ENCODE measurements at regions not wholly inside any gene's neighbourhood (a gene's known extent, or its start where the extent isn't known, plus 50 kb on each side); places are given as distances from the start of the nearest gene placed in this dataset.

DNA sequence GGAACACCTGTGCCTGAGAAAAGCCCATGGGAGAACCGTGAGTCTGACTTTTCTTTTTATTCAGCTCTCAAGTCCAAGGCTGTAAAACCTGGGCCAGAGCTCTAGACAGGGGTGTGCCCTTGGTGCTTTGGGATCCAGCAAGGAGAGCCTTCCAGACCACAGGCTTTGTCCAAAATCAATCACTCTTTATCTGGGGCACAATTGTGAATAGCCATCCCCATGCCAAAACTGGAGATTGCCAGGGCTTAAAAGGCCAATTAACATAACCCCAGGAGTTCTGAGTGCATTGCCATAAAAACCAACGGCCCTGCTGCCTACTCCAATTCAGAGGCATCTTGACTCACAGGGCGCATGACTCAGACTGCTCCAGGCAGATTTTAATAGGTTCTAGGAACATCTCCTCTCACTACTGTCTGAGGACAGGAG lies 391.8 kb downstream of the ARHGEF28 start:
- TF ChIP-seq, protein P1, sequence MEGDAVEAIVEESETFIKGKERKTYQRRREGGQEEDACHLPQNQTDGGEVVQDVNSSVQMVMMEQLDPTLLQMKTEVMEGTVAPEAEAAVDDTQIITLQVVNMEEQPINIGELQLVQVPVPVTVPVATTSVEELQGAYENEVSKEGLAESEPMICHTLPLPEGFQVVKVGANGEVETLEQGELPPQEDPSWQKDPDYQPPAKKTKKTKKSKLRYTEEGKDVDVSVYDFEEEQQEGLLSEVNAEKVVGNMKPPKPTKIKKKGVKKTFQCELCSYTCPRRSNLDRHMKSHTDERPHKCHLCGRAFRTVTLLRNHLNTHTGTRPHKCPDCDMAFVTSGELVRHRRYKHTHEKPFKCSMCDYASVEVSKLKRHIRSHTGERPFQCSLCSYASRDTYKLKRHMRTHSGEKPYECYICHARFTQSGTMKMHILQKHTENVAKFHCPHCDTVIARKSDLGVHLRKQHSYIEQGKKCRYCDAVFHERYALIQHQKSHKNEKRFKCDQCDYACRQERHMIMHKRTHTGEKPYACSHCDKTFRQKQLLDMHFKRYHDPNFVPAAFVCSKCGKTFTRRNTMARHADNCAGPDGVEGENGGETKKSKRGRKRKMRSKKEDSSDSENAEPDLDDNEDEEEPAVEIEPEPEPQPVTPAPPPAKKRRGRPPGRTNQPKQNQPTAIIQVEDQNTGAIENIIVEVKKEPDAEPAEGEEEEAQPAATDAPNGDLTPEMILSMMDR (IDR thresholded peaks at IDR 0.05), result no peak
- Histone ChIP-seq H3K4me1 (ENCODE audit: low read depth) (no peaks in the 10 kb centered on the region), H3K36me3 (ENCODE audit: low read depth) (no peaks in the 10 kb centered on the region), H3K9me3 (no peaks in the 10 kb centered on the region), H3K4me3 (no peak overlapping the region)
- intact Hi-C loops (cut with DNase I, micrococcal nuclease), result no loop called here
- peak; percentile 65 for ATAC-seq
- no peak for DNase-seq

DNA sequence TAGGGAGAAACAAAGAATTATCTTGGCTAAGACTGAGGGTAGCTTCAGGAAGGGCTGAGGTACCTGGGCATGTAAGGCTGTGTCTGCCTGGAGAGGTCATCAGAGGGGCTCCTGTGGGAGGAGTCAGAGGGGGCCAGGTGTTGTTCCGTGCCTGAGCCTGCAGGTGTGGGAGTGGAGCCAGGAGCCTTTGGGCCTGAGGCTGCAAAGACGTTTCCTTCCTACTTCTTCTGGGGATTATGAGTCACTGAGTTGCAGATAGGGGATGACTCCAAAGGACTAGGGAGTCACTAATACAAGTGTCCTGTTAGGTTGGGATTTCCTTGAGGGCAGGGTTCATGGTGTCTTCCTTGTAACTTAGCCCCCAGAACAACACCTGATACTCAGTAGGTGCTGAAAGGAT lies 391.1 kb downstream of the ARHGEF28 start:
- TF ChIP-seq, protein P1 (IDR thresholded peaks at IDR 0.05), result no peak
- Histone ChIP-seq H3K9me3 (no peaks in the 10 kb centered on the region), H3K4me1 (ENCODE audit: low read depth) (no peaks in the 10 kb centered on the region), H3K4me3 (no peak overlapping the region), H3K36me3 (ENCODE audit: low read depth) (no peaks in the 10 kb centered on the region)
- no peak for DNase-seq
- intact Hi-C loops (cut with DNase I, micrococcal nuclease), result no loop called here
- ATAC-seq, result peak; percentile 44

DNA sequence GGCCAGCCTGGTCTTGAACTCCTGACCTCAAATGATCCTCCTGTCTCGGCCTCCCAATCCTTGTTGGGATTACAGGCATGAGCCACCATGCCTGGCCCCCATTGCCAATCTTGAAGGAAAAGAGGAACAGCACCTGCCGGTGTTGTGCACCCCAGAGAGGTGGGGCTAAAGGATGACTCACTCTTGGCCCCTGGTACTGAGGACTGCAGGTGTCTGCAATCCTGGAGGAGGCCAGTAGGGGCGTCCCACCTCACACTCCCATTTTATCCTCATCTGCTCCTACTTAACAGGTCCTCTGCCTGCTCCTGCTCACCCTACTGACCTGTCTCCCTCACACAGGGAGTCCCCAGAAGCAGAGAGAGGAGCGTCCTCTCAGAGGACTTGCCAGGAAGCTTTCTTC lies 390.4 kb downstream of the ARHGEF28 start:
- ATAC-seq, result peak; percentile 43
- H3K9me3 ChIP-seq, result no peaks in the 10 kb centered on the region
- no peak for DNase-seq
- H3K4me1 ChIP-seq (ENCODE audit: low read depth), result no peaks in the 10 kb centered on the region
- H3K36me3 ChIP-seq (ENCODE audit: low read depth), result no peaks in the 10 kb centered on the region
- H3K4me3 ChIP-seq, result no peak overlapping the region
- TF ChIP-seq, protein P1 (IDR thresholded peaks at IDR 0.05), result no peak
- intact Hi-C loops (cut with DNase I, micrococcal nuclease), result no loop called here

DNA sequence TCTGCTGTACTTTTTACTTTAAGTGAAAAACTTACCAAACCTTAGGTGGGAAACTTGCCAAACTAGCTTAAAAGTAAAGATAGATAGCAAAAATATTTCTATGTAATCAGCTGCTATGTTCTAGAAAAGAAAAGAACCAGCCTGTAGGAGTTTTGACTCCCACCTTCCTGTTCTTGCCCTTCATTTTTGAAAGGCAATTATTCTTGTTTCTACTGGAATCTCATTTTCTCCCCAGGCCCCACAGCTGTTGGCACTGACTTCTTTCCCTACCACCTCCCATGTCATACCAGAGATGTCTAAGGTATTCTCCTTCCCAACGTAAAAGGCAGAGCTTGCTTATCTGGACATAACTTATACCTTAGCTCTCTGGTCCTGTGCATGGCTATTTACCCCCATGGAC lies 389.7 kb downstream of the ARHGEF28 start:
- intact Hi-C loops (cut with DNase I, micrococcal nuclease), result no loop called here
- Histone ChIP-seq H3K4me1 (ENCODE audit: low read depth) (no peaks in the 10 kb centered on the region), H3K4me3 (no peak overlapping the region), H3K9me3 (no peaks in the 10 kb centered on the region), H3K36me3 (ENCODE audit: low read depth) (no peaks in the 10 kb centered on the region)
- DNase-seq (no peak), ATAC-seq (no peak)
- TF ChIP-seq, protein P1 (IDR thresholded peaks at IDR 0.05), result no peak

DNA sequence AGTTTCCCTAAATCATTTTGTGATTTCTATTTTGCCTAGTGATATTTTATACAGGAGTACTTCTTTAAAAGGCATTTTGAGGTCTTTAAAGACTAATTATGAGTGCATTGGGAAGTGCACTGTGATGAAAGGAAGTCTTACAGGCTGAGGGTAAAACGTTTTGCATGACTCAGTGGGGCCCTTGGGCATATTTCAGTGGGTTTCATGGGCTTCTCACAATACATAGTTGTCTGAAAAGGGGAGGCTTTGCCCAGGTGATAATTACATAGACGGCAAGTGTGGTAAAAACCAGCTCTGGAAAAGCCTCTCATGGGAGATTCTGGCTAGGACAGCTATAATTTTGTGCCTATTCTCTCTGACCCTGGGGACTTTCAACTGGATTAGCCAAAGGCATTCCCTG lies 387.2 kb downstream of the ARHGEF28 start:
- H3K36me3 ChIP-seq (ENCODE audit: low read depth), result no peaks in the 10 kb centered on the region
- no peaks in the 10 kb centered on the region for H3K4me1 ChIP-seq (ENCODE audit: low read depth)
- no peaks in the 10 kb centered on the region for H3K9me3 ChIP-seq
- TF ChIP-seq, protein P1 (IDR thresholded peaks at IDR 0.05), result no peak
- DNase-seq (no peak), ATAC-seq (no peak)
- intact Hi-C loops (cut with DNase I, micrococcal nuclease), result no loop called here
- no peak overlapping the region for H3K4me3 ChIP-seq

DNA sequence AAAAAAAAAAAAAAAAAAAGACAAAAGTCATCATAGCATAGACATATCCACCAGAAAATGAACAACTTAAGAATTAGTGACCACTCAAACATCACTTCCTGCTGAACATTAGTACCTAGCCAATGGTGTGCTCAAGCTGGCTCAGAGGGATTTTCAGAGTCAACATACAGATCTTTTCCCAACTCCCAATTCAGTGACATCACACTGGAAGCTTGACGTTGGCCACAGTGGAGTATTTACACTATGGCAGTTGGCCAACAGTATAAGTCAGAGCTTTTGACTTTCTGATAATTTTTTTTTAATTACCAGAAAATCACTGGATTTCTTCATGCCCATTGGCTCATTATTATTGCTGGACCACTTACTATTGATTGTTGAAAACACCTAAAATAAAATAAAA lies 383.5 kb downstream of the ARHGEF28 start:
- ATAC-seq, result no peak
- intact Hi-C loops (cut with DNase I, micrococcal nuclease), result no loop called here
- TF ChIP-seq, protein P1 (IDR thresholded peaks at IDR 0.05), result no peak

More for the DNA sequence above, 383.5 kb downstream of the ARHGEF28 start:
- Histone ChIP-seq H3K9me3 (no peaks in the 10 kb centered on the region), H3K4me3 (no peak overlapping the region), H3K36me3 (ENCODE audit: low read depth) (no peaks in the 10 kb centered on the region), H3K4me1 (ENCODE audit: low read depth) (no peaks in the 10 kb centered on the region)
- no peak for DNase-seq
